Sigmoid colon (tissue), 6 donors: ENCODE measurements at regions not wholly inside any gene's neighbourhood (a gene's known extent, or its start where the extent isn't known, plus 50 kb on each side); places are given as distances from the start of the nearest gene placed in this dataset.

Source experiments
- DNase-seq: peaks from one replicate; pipeline ENCODE4 v3.0.0-alpha.2; 2019
- H3K27ac ChIP-seq, 4 donors: fragments of 200-600 bp; sonication (generic); one replicate each; pipeline ENCODE4 v1.5.1; 2016 to 2019; ENCODE audit warnings: mild to moderate bottlenecking in 1 of 4
- H3K27me3 ChIP-seq, 3 donors: fragments of 200-600 bp; sonication (generic); one replicate each; pipeline ENCODE4 v1.5.1; 2019; ENCODE audit warnings: mild to moderate bottlenecking in 1 of 3
- H3K36me3 ChIP-seq, 4 donors: fragments of 200-600 bp; sonication (generic); one replicate each; pipeline ENCODE4 v1.5.1; 2016 to 2019
- H3K4me1 ChIP-seq, 4 donors: fragments of 200-600 bp; sonication (generic); one replicate each; pipeline ENCODE4 v1.5.1; 2017 to 2019
- H3K4me3 ChIP-seq, 4 donors: fragments of 200-600 bp; sonication (generic); one replicate each; pipeline ENCODE4 v1.5.1; 2017 to 2019; ENCODE audit warnings: mild to moderate bottlenecking in 2 of 4, moderate library complexity in 1 of 4
- H3K9me3 ChIP-seq, 4 donors: fragments of 200-600 bp in 3 of 4; sonication (generic) in 3 of 4; one replicate each; pipeline versions ENCODE4 v1.5.1 to v1.6.1; 2013 to 2019
- EP300 ChIP-seq, 4 donors: sonication (generic); formaldehyde crosslinking; IDR thresholded peaks; one replicate each; pipeline ENCODE4 v1.6.1; 2017; ENCODE audit warnings: antibody characterized with exemption in 4 of 4
- POLR2A ChIP-seq, 2 donors: fragments of 450-650 bp; IDR thresholded peaks; one replicate each; pipeline ENCODE4 v1.6.1; 2016; ENCODE audit warnings: antibody characterized with exemption in 2 of 2, mild to moderate bottlenecking in 2 of 2, moderate library complexity in 2 of 2
- POLR2AphosphoS5 ChIP-seq, 4 donors: sonication (generic); formaldehyde crosslinking; IDR thresholded peaks; one replicate each; pipeline ENCODE4 v1.6.1; 2017; ENCODE audit warnings: antibody characterized with exemption in 4 of 4
- WGBS, 2 donors: extraction: QIAGEN DNeasy Blood & Tissue Kit; methylation state at CpG; one replicate each; pipeline ENCODE4 v1.1.7; 2013; 5-methylcytosine and 5-hydroxymethylcytosine counted together
- intact Hi-C: fragments of 100-400 bp; cut with DNase I; formaldehyde crosslinking; loops from one replicate; pipeline ENCODE4 v1.15.1; 2023
- TF ChIP-seq, protein P1 (sequence below), 4 experiments: fragments of 450-650 bp in 3 of 4; fragments of 200-600 bp in 1 of 4; IDR thresholded peaks; one replicate each; pipeline ENCODE4 v1.5.1; 2016 to 2019; ENCODE audit warnings: antibody characterized with exemption in 4 of 4, mild to moderate bottlenecking in 3 of 4, moderate library complexity in 2 of 4
- donor health status: healthy with polysubstance abuse.
- donor health status: healthy.

DNA sequence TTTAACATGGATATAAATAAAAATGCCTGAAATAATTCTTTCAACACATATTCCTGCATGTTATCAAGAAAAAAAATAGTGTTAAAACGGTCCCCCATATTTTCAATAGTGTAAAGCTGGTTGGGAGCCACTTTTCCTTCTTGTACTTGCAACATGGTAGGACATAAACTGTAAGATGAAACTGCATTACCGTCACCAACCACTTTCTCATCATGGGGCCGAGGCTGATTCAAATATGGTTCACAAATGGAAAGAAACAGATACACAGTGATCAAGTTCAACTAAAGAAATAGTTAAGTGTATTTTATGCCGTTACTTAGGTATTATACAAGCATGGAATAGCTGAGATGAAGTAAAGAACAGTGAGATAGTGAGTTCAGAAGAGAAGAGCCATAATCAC is 360.7 kb downstream of the ZEB2 start:
- H3K4me3 ChIP-seq = no peak overlapping the region
- TF ChIP-seq POLR2A (IDR thresholded peaks at IDR 0.05) (no peak), EP300 (IDR thresholded peaks at IDR 0.05) (no peak), POLR2AphosphoS5 (IDR thresholded peaks at IDR 0.05) (no peak)
- TF ChIP-seq, protein P1, sequence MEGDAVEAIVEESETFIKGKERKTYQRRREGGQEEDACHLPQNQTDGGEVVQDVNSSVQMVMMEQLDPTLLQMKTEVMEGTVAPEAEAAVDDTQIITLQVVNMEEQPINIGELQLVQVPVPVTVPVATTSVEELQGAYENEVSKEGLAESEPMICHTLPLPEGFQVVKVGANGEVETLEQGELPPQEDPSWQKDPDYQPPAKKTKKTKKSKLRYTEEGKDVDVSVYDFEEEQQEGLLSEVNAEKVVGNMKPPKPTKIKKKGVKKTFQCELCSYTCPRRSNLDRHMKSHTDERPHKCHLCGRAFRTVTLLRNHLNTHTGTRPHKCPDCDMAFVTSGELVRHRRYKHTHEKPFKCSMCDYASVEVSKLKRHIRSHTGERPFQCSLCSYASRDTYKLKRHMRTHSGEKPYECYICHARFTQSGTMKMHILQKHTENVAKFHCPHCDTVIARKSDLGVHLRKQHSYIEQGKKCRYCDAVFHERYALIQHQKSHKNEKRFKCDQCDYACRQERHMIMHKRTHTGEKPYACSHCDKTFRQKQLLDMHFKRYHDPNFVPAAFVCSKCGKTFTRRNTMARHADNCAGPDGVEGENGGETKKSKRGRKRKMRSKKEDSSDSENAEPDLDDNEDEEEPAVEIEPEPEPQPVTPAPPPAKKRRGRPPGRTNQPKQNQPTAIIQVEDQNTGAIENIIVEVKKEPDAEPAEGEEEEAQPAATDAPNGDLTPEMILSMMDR (IDR thresholded peaks at IDR 0.05) = no peak
- no peaks in the 10 kb centered on the region for H3K36me3 ChIP-seq
- H3K4me1 ChIP-seq = no peaks in the 10 kb centered on the region
- no peak for DNase-seq
- H3K9me3 ChIP-seq = no peaks in the 10 kb centered on the region
- H3K27ac ChIP-seq = no peak overlapping the region
- intact Hi-C loops = no loop called here
- no peaks in the 10 kb centered on the region for H3K27me3 ChIP-seq
- 91 to 93% methylated on average over 4 of the region's 4 CpGs for WGBS, 2 donors

DNA sequence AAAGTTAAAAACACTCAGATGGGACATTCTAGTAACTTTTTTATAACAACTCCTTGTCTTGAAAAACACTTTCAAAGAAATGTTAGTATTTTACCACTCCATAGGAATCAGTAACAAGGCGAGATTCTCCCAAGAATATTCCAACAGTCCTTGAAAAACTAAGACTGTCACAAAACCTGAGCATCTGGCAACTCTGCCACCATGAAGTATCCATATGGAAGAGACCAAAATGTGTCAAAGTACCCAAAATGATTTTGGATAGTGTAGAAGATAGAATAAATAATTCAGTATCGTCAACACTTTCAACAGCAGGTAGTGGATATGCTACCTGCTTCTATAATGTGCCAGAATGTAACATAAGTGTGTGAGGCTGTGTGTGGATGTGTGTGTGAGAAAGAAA is 361.8 kb downstream of the ZEB2 start:
- 96 to 97% methylated on average over 2 of the region's 2 CpGs for WGBS, 2 donors
- no peaks in the 10 kb centered on the region for H3K27me3 ChIP-seq
- H3K4me1 ChIP-seq = no peaks in the 10 kb centered on the region
- H3K36me3 ChIP-seq = no peaks in the 10 kb centered on the region
- H3K27ac ChIP-seq = no peak overlapping the region
- no peaks in the 10 kb centered on the region for H3K9me3 ChIP-seq
- intact Hi-C loops = no loop called here
- TF ChIP-seq POLR2A (IDR thresholded peaks at IDR 0.05) (no peak), POLR2AphosphoS5 (IDR thresholded peaks at IDR 0.05) (no peak), EP300 (IDR thresholded peaks at IDR 0.05) (no peak)
- TF ChIP-seq, protein P1 (IDR thresholded peaks at IDR 0.05) = no peak
- DNase-seq = no peak
- H3K4me3 ChIP-seq = no peak overlapping the region

DNA sequence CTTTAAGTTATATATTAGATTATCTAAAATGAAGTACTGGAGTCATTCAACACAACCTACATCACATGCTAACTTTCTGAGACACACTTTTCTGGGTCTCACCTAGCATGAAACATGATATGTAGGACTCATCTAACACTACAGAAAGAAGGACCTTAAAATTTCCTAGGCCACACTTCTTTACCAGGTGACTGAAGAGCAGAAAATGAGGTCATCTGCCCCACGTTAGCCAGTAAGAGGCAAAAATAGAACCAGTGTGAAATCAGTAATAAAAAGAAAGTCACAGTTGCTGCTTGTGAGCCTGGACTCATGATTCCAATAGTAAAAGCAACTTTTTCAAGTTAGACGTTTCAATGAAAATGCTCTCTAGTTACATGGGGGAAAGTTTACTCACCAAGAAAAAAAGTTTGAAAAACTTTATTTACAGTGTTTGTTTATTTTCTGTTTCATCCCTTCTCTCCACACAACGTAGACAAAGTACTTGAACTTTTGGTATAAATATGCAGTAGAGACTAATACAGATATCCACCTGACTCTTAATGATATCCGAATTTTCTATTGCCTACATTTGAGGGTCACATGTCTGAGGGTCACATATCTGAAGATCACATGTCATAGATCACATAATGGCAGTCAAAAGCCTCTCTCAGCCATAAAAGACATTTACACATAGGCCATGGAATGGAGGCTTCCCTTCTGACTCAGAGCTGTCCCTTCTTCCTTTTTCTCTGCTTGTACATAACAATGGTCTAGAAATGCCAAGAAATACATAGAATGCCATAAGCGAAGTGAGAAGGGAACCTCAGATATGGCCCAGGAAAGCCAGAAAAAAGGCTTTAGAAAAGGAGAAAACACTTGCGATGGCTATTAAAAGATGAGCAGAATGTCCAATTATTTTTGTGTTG is 362.9 kb downstream of the ZEB2 start:
- WGBS, 2 donors = 86 to 87% methylated on average over 6 of the region's 6 CpGs
- Histone ChIP-seq H3K4me1 (no peaks in the 10 kb centered on the region), H3K27me3 (no peaks in the 10 kb centered on the region), H3K27ac (no peak overlapping the region), H3K4me3 (no peak overlapping the region), H3K9me3 (no peaks in the 10 kb centered on the region), H3K36me3 (no peaks in the 10 kb centered on the region)
- TF ChIP-seq POLR2A (IDR thresholded peaks at IDR 0.05) = no peak
- no peak for TF ChIP-seq POLR2AphosphoS5 (IDR thresholded peaks at IDR 0.05)
- TF ChIP-seq, protein P1 (IDR thresholded peaks at IDR 0.05) = no peak
- no peak for TF ChIP-seq EP300 (IDR thresholded peaks at IDR 0.05)
- intact Hi-C loops = no loop called here
- no peak for DNase-seq

DNA sequence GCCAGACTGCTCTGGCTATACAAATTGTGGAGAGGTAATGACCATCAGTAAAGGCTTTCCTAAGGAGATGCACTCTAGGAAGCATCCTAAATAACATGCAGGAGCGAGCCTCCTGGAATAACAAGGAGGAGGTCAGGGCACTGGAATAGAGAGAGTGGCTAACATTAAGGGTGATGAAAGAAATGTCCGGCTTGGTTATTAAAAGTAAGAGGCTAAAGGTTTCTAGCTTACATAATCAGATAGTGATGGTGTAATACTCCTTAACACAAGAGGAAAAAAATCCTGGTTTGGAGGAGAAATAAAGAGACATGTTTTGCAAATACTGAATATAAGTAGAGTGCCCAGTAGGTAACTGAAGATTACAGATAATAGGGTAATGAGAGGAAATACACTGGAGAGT is 365.7 kb downstream of the ZEB2 start:
- Histone ChIP-seq H3K27ac (no peak overlapping the region), H3K4me1 (no peaks in the 10 kb centered on the region), H3K4me3 (no peak overlapping the region), H3K9me3 (no peaks in the 10 kb centered on the region), H3K36me3 (no peaks in the 10 kb centered on the region), H3K27me3 (no peaks in the 10 kb centered on the region)
- DNase-seq = no peak
- no peak for TF ChIP-seq EP300 (IDR thresholded peaks at IDR 0.05)
- 94 to 97% methylated on average over 2 of the region's 2 CpGs for WGBS, 2 donors
- intact Hi-C loops = no loop called here

DNA sequence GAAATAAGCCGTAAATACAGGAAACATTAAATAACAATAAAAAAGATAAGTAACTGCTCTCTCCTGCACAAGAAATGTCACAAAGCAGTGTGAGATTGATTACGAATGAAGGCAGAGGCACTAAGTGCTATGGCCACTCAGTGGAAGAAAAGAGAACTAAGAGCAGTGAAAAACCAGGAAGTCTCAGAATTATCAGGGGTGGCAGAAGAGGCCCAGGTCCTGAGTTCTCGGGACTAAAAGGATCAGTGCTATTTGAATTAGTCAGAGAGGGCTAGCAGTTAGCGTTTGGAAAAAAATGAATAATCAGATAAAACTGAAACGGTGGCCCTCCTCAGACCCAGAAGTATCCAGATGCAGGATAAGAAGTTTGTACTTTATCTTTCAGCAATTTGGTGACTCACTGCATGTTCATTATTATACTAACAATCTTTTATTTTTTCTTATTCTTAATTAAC is 367.1 kb downstream of the ZEB2 start:
- 56 to 84% methylated on average over 5 of the region's 5 CpGs for WGBS, 2 donors
- Histone ChIP-seq H3K27ac (no peak overlapping the region), H3K4me3 (no peak overlapping the region), H3K4me1 (no peaks in the 10 kb centered on the region), H3K36me3 (no peaks in the 10 kb centered on the region), H3K9me3 (no peaks in the 10 kb centered on the region), H3K27me3 (no peaks in the 10 kb centered on the region)
- no peak for TF ChIP-seq POLR2A (IDR thresholded peaks at IDR 0.05)
- TF ChIP-seq, protein P1 (IDR thresholded peaks at IDR 0.05) = no peak
- no peak for TF ChIP-seq POLR2AphosphoS5 (IDR thresholded peaks at IDR 0.05)
- no peak for TF ChIP-seq EP300 (IDR thresholded peaks at IDR 0.05)
- intact Hi-C loops = no loop called here
- DNase-seq = no peak
